A673 (cell line): ENCODE measurements at regions not wholly inside any gene's neighbourhood (a gene's known extent, or its start where the extent isn't known, plus 50 kb on each side); places are given as distances from the start of the nearest gene placed in this dataset.

ENCODE experiments used
- CTCF ChIP-seq: fragments of 300-800, 200-600 bp; sonication (generic); conservative IDR thresholded peaks from 2 replicates; pipeline ENCODE4 v1.5.1; 2017; ENCODE audit warnings: low read depth, mild to moderate bottlenecking, antibody characterized with exemption, low read length, moderate library complexity, mixed read lengths
- EZH2 ChIP-seq: fragments of 200-600 bp; sonication (generic); IDR thresholded peaks from 2 replicates; pipeline ENCODE4 v1.6.1; 2017; ENCODE audit warnings: borderline replicate concordance, low read depth, mild to moderate bottlenecking, mixed read lengths, antibody characterized with exemption, low read length; ENCODE audit not compliant: poor library complexity, severe bottlenecking

GRCh38 chr3:159513444-159513843 is 475.2 kb upstream of the IL12A start:
- TF ChIP-seq CTCF (no peak), EZH2 (no peak)
